HepG2 (cell line): ENCODE measurements at regions not wholly inside any gene's neighbourhood (a gene's known extent, or its start where the extent isn't known, plus 50 kb on each side); places are given as distances from the start of the nearest gene placed in this dataset.

Source experiments
- ATAC-seq: fragments of 200-7000 bp; cut with Tn5 transposase; 3 replicates; pipeline ENCODE4 v1.9.1; 2020; ENCODE audit warnings: mild to moderate bottlenecking, moderate library complexity
- BruUV-seq: library from RNA; stranded (reverse); fragments of 400-500 nt; replicated peaks from 2 replicates; lab custom pipeline; 2021; lab: Mats Ljungman, UMichigan
- CTCF ChIA-PET: fragments of 300-600 bp; formaldehyde crosslinking; extraction: SDS; loops from one replicate; lab custom pipeline; 2021; ENCODE audit warnings: low total read pairs, inconsistent platforms, low intra/inter-chr PET ratio; lab: Yijun Ruan, JAX
- POLR2A ChIA-PET: fragments of 350-600 bp; sonication (Branson Sonifier 250); formaldehyde crosslinking; loops from one replicate; lab custom pipeline; 2020; ENCODE audit warnings: antibody characterized with exemption, inconsistent platforms; lab: Yijun Ruan, JAX
- DNase-seq: peaks from one replicate; pipeline ENCODE4 v3.0.0-alpha.2; 2015; ENCODE audit warnings: low spot score
- FAIRE-seq: peaks from 3 replicates; lab custom pipeline; 2011; peaks lifted over from hg19 to GRCh38; lab: Jason Lieb, UNC
- H2AFZ ChIP-seq: one replicate; pipeline ENCODE4 v1.6.1; 2011; ENCODE audit warnings: low read length, inconsistent platforms
- H3K27ac ChIP-seq: fragments of 300-600 bp; 3 replicates; pipeline ENCODE4 v1.8.0; 2011; ENCODE audit warnings: mixed run types, mild to moderate bottlenecking, mixed read lengths, low read length, inconsistent platforms; ENCODE audit not compliant: insufficient read depth; ENCODE audit errors: extremely low read length
- H3K27me3 ChIP-seq, 2 experiments: fragments of 200-600 bp in 1 of 2; 2 replicates in 1 of 2; 3 replicates in 1 of 2; pipeline versions ENCODE4 v1.6.0 to v1.8.0; 2011; ENCODE audit warnings: low read length in 2 of 2, mild to moderate bottlenecking in 2 of 2, moderate library complexity in 2 of 2, inconsistent platforms in 1 of 2; ENCODE audit not compliant: insufficient read depth in 2 of 2, control insufficient read depth in 1 of 2
- H3K36me3 ChIP-seq, 2 experiments: fragments of 200-600 bp in 1 of 2; replicated peaks in 1 of 2; 2 replicates in 1 of 2; 3 replicates in 1 of 2; pipeline versions ENCODE4 v1.5.1 to v1.8.0; 2011; ENCODE audit warnings: low read length in 2 of 2, inconsistent platforms in 1 of 2; ENCODE audit not compliant: insufficient read depth in 2 of 2, control insufficient read depth in 1 of 2
- H3K4me1 ChIP-seq: 2 replicates; pipeline ENCODE4 v1.5.1; 2012; ENCODE audit warnings: low read length, inconsistent platforms; ENCODE audit not compliant: insufficient read depth
- H3K4me2 ChIP-seq: 2 replicates; pipeline ENCODE4 v1.6.0; 2011; ENCODE audit warnings: low read depth, low read length, inconsistent platforms
- H3K4me3 ChIP-seq, 3 experiments: fragments of 200-600 bp in 1 of 3; sonication (generic), shearing (Covaris generic) in 1 of 3; replicated peaks in 1 of 3; 2 replicates each; pipeline ENCODE4 v1.5.1; 2011 to 2016; ENCODE audit warnings: low read length in 3 of 3, inconsistent platforms in 2 of 3, low read depth in 2 of 3, mild to moderate bottlenecking in 2 of 3, control low read depth in 1 of 3, mixed read lengths in 1 of 3; ENCODE audit not compliant: insufficient read depth in 1 of 3
- H3K79me2 ChIP-seq: one replicate; pipeline ENCODE4 v1.6.1; 2011; ENCODE audit warnings: low read length, inconsistent platforms; ENCODE audit not compliant: insufficient read depth
- H3K9ac ChIP-seq: 2 replicates; pipeline ENCODE4 v1.6.0; 2011; ENCODE audit warnings: mild to moderate bottlenecking, low read depth, low read length, inconsistent platforms; ENCODE audit not compliant: insufficient read depth
- H3K9me3 ChIP-seq: 2 replicates; pipeline ENCODE4 v1.5.1; 2012; ENCODE audit warnings: mild to moderate bottlenecking, low read length
- H4K20me1 ChIP-seq: 2 replicates; pipeline ENCODE4 v1.6.0; 2011; ENCODE audit warnings: inconsistent platforms, mild to moderate bottlenecking, low read length, moderate library complexity; ENCODE audit not compliant: insufficient read depth
- CCAR2 ChIP-seq: fragments of 200-400 bp; formaldehyde crosslinking; optimal IDR thresholded peaks from 2 replicates; pipeline ENCODE3; 2018; ENCODE audit warnings: low read depth, mild to moderate bottlenecking, low read length, moderate library complexity
- HMG20B ChIP-seq: conservative IDR thresholded peaks from 2 replicates; pipeline ENCODE4 v1.6.1; 2016; ENCODE audit warnings: missing genetic modification reagents, missing compliant biosample characterization
- KAT8 ChIP-seq: IDR thresholded peaks from 2 replicates; pipeline ENCODE4 v1.6.1; 2016; ENCODE audit warnings: missing genetic modification reagents, missing compliant biosample characterization
- NR2F6 ChIP-seq, 2 experiments: IDR thresholded peaks; 2 replicates each; pipeline ENCODE4 v1.6.1; 2016; ENCODE audit warnings: antibody characterized with exemption in 1 of 2, mild to moderate bottlenecking in 1 of 2
- NR3C1 ChIP-seq: sonication (generic); formaldehyde crosslinking; IDR thresholded peaks from 2 replicates; pipeline ENCODE4 v1.4.0; 2020; ENCODE audit warnings: missing genetic modification reagents
- ZNF3 ChIP-seq: IDR thresholded peaks from 2 replicates; pipeline ENCODE4 v1.7.0; 2017; ENCODE audit warnings: inconsistent platforms
- ZNF780A ChIP-seq: sonication (generic); formaldehyde crosslinking; IDR thresholded peaks from 2 replicates; pipeline ENCODE4 v1.8.0; 2022; ENCODE audit warnings: mild to moderate bottlenecking, missing genetic modification reagents, moderate library complexity
- WGBS: methylation state at CpG from one replicate; pipeline ENCODE4 v1.1.6; 2017; ENCODE audit warnings: low lambda C conversion rate; 5-methylcytosine and 5-hydroxymethylcytosine counted together
- in situ Hi-C: cut with HindIII; loops from 2 replicates; pipeline ENCODE4 v1.10.0; 2017; ENCODE audit warnings: low pct_unique_long_range_greater_than_20kb; ENCODE audit not compliant: extremely low pct_ligation_motif_present
- intact Hi-C: fragments of 100-400 bp; cut with micrococcal nuclease; formaldehyde crosslinking; loops from one replicate; pipeline ENCODE4 v1.10.0; 2022; ENCODE audit not compliant: unreplicated experiment
- TF ChIP-seq, protein P1 (sequence below): sonication (generic); formaldehyde crosslinking; IDR thresholded peaks from one replicate; pipeline ENCODE4 v1.5.1; 2020; ENCODE audit warnings: mild to moderate bottlenecking, missing genetic modification reagents; ENCODE audit errors: not compliant biosample characterization
- TF ChIP-seq, protein P2 (sequence below): sonication (generic); formaldehyde crosslinking; IDR thresholded peaks from 2 replicates; pipeline ENCODE4 v1.8.0; 2022; ENCODE audit warnings: missing genetic modification reagents, mild to moderate bottlenecking, moderate library complexity, borderline replicate concordance
- TF ChIP-seq, protein P3 (sequence below): sonication (generic); formaldehyde crosslinking; IDR thresholded peaks from 2 replicates; pipeline ENCODE4 v1.4.0; 2020; ENCODE audit warnings: mild to moderate bottlenecking, low read depth, missing genetic modification reagents
- TF ChIP-seq, protein P4 (sequence below): sonication (generic); formaldehyde crosslinking; IDR thresholded peaks from 2 replicates; pipeline ENCODE4 v1.4.0; 2020; ENCODE audit warnings: missing genetic modification reagents, borderline replicate concordance

DNA sequence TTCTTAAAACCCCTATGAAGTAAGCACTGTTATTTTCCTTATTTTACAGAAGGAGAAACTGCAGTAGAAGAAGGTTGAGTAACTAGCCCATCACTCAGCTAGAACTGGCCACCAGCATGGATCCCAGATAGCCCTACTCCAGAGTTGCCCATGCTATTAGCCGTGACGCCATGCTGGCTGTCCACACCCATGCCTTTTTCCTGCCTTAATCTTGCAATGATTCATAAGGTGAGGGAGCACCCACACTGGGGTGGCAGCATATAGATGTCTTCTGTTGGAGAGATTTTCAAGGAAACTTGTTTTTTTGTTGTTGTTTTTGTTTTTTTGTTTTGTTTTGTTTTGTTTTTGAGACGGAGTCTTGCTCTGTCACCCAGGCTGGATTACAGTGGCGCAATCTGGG lies 204.1 kb upstream of the HAAO start:
- CTCF ChIA-PET = no interaction called here
- 94% methylated on average over 4 of the region's 4 CpGs for WGBS
- TF ChIP-seq ZNF780A (CRISPR knock-in tag) = no peak
- TF ChIP-seq NR3C1 (CRISPR knock-in tag) = no peak
- no peak for TF ChIP-seq NR2F6 (IDR thresholded peaks at IDR 0.05)
- TF ChIP-seq NR2F6 (CRISPR knock-in tag; IDR thresholded peaks at IDR 0.05) = no peak
- no peak for TF ChIP-seq HMG20B (CRISPR knock-in tag)
- TF ChIP-seq, protein P1, sequence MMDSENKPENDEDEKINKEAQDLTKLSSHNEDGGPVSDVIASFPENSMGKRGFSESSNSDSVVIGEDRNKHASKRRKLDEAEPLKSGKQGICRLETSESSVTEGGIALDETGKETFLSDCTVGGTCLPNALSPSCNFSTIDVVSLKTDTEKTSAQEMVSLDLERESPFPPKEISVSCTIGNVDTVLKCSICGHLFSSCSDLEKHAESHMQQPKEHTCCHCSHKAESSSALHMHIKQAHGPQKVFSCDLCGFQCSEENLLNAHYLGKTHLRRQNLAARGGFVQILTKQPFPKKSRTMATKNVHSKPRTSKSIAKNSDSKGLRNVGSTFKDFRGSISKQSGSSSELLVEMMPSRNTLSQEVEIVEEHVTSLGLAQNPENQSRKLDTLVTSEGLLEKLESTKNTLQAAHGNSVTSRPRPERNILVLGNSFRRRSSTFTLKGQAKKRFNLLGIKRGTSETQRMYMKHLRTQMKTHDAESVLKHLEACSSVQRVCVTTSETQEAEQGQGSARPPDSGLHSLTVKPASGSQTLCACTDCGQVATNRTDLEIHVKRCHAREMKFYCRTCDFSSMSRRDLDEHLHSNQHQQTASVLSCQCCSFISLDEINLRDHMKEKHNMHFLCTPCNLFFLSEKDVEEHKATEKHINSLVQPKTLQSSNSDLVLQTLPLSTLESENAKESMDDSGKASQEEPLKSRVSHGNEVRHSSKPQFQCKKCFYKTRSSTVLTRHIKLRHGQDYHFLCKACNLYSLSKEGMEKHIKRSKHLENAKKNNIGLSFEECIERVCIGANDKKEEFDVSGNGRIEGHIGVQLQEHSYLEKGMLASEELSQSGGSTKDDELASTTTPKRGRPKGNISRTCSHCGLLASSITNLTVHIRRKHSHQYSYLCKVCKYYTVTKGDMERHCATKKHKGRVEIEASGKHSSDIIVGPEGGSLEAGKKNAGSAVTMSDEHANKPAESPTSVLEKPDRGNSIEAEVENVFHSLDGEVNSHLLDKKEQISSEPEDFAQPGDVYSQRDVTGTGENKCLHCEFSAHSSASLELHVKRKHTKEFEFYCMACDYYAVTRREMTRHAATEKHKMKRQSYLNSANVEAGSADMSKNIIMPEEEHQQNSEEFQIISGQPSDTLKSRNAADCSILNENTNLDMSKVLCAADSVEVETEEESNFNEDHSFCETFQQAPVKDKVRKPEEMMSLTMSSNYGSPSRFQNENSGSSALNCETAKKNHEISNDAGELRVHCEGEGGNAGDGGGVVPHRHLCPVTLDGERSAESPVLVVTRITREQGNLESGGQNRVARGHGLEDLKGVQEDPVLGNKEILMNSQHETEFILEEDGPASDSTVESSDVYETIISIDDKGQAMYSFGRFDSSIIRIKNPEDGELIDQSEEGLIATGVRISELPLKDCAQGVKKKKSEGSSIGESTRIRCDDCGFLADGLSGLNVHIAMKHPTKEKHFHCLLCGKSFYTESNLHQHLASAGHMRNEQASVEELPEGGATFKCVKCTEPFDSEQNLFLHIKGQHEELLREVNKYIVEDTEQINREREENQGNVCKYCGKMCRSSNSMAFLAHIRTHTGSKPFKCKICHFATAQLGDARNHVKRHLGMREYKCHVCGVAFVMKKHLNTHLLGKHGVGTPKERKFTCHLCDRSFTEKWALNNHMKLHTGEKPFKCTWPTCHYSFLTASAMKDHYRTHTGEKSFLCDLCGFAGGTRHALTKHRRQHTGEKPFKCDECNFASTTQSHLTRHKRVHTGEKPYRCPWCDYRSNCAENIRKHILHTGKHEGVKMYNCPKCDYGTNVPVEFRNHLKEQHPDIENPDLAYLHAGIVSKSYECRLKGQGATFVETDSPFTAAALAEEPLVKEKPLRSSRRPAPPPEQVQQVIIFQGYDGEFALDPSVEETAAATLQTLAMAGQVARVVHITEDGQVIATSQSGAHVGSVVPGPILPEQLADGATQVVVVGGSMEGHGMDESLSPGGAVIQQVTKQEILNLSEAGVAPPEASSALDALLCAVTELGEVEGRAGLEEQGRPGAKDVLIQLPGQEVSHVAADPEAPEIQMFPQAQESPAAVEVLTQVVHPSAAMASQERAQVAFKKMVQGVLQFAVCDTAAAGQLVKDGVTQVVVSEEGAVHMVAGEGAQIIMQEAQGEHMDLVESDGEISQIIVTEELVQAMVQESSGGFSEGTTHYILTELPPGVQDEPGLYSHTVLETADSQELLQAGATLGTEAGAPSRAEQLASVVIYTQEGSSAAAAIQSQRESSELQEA = no peak
- TF ChIP-seq, protein P2, sequence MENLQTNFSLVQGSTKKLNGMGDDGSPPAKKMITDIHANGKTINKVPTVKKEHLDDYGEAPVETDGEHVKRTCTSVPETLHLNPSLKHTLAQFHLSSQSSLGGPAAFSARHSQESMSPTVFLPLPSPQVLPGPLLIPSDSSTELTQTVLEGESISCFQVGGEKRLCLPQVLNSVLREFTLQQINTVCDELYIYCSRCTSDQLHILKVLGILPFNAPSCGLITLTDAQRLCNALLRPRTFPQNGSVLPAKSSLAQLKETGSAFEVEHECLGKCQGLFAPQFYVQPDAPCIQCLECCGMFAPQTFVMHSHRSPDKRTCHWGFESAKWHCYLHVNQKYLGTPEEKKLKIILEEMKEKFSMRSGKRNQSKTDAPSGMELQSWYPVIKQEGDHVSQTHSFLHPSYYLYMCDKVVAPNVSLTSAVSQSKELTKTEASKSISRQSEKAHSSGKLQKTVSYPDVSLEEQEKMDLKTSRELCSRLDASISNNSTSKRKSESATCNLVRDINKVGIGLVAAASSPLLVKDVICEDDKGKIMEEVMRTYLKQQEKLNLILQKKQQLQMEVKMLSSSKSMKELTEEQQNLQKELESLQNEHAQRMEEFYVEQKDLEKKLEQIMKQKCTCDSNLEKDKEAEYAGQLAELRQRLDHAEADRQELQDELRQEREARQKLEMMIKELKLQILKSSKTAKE (CRISPR knock-in tag) = no peak
- no peak for TF ChIP-seq KAT8 (CRISPR knock-in tag)
- TF ChIP-seq CCAR2 = no peak
- TF ChIP-seq, protein P3, sequence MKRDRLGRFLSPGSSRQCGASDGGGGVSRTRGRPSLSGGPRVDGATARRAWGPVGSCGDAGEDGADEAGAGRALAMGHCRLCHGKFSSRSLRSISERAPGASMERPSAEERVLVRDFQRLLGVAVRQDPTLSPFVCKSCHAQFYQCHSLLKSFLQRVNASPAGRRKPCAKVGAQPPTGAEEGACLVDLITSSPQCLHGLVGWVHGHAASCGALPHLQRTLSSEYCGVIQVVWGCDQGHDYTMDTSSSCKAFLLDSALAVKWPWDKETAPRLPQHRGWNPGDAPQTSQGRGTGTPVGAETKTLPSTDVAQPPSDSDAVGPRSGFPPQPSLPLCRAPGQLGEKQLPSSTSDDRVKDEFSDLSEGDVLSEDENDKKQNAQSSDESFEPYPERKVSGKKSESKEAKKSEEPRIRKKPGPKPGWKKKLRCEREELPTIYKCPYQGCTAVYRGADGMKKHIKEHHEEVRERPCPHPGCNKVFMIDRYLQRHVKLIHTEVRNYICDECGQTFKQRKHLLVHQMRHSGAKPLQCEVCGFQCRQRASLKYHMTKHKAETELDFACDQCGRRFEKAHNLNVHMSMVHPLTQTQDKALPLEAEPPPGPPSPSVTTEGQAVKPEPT = no peak
- TF ChIP-seq, protein P4, sequence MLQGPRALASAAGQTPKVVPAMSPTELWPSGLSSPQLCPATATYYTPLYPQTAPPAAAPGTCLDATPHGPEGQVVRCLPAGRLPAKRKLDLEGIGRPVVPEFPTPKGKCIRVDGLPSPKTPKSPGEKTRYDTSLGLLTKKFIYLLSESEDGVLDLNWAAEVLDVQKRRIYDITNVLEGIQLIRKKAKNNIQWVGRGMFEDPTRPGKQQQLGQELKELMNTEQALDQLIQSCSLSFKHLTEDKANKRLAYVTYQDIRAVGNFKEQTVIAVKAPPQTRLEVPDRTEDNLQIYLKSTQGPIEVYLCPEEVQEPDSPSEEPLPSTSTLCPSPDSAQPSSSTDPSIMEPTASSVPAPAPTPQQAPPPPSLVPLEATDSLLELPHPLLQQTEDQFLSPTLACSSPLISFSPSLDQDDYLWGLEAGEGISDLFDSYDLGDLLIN (CRISPR knock-in tag) = no peak
- TF ChIP-seq ZNF3 (CRISPR knock-in tag) = no peak

More for the DNA sequence above, 204.1 kb upstream of the HAAO start:
- Histone ChIP-seq H2AFZ (no peak overlapping the region), H3K4me3 (no peak overlapping the region), H3K36me3 (no peaks in the 10 kb centered on the region), H3K79me2 (no peaks in the 10 kb centered on the region), H3K9ac (no peak overlapping the region), H3K27me3 (no peaks in the 10 kb centered on the region), H4K20me1 (no peaks in the 10 kb centered on the region), H3K9me3 (peaks cover 5% of the 10 kb centered on the region; the same call in 1 of the 2 replicates), H3K4me2 (no peak overlapping the region), H3K27ac (no peak overlapping the region), H3K4me1 (peaks cover 30% of the 10 kb centered on the region)
- POLR2A ChIA-PET = interaction anchor here (1.0 to 24.4 kb wide), 2 partner anchors 9 to 19 kb away, joined by 5 to 555 read pairs; no protein-coding TSS in a partner anchor
- no peak for FAIRE-seq
- in situ Hi-C loops = no loop called here
- no TSS peak for BruUV-seq
- DNase-seq = no peak
- ATAC-seq = no peak
- intact Hi-C loops = no loop called here
